HUDEP-2 (cell line): ENCODE measurements at regions not wholly inside any gene's neighbourhood (a gene's known extent, or its start where the extent isn't known, plus 50 kb on each side); places are given as distances from the start of the nearest gene placed in this dataset.
"Not testable (repeated sequence)": the region's sequence is repeated elsewhere in the genome, so short reads cannot be mapped to it uniquely, and the experiment has no call there.

ENCODE experiments used
- DNase-seq, 76 experiments: peaks; one replicate each; lab custom pipeline; 2025; ENCODE audit not compliant: unreplicated experiment in 76 of 76; lab: John Stamatoyannopoulos, UW

DNA sequence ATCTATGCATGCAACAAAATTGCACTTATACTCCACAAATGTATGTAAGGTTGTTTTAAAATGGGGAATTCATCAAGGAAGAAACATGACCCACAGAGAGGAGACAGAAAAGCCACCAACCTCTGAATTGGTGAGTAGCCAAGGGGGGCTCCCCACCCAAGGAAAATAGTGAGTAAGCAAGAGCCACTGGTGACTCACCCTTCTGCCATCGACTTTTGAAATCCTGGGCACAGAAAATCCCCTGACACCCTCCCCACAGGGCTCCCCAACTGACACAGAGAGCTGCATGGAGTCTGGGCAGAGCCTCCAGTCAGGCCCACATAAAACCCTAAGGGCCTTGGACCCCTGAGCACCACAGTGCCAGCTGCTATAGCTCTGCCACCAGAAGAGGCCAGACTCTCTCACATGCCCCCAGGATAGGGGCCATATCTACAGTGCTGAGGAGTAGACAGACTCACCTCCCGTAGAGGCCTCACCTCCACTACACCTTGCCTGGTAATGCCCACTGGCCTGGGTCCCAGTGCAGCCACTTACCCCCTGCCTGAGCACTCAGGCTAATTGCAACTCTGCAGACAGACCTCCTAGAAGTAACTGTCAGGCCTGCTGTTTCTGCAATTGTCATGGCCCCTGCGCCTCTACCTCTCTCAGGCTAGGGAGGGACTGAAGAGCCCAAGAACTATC, 244.7 kb upstream of the WSB1 start:
- no peak for DNase-seq

DNA sequence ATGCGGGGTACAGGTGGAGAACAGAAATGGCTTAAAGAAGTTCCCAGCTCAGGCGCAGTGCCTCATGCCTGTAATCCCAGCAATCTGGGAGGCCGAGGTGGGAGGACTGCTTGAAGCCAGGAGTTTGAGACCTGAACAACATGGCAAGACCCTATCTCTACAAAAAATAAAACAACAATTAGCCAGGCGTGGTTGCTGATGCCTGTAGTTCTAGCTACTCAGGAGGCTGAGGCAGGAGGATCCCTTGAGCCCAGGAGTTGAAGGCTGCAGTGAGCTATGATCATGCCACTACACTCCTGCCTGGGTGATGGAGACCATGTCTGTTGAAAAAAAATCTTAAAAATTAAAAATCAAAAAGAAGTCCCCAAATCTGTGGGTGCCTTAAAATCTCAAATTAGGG, 228.3 kb upstream of the WSB1 start:
- no peak for DNase-seq

DNA sequence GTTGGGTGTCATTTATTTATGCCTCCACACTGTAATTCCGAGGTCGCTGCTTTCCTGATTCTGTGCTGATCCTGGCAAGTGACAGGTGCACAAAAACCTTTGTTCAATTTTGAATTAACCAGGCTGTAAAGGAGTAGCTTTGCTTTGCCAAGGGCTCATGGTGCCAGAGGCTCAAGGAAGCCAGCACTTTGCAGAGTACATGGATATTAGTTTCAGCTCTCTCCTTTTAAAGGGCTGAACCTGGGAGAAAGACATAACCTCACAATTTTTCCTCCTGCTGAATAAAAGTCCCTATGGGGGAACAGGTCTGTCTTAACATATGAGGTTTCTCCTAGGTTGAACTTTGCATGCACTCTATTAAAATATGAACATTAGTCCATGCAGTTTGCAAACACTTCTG, 227.6 kb upstream of the WSB1 start:
- no peak for DNase-seq

DNA sequence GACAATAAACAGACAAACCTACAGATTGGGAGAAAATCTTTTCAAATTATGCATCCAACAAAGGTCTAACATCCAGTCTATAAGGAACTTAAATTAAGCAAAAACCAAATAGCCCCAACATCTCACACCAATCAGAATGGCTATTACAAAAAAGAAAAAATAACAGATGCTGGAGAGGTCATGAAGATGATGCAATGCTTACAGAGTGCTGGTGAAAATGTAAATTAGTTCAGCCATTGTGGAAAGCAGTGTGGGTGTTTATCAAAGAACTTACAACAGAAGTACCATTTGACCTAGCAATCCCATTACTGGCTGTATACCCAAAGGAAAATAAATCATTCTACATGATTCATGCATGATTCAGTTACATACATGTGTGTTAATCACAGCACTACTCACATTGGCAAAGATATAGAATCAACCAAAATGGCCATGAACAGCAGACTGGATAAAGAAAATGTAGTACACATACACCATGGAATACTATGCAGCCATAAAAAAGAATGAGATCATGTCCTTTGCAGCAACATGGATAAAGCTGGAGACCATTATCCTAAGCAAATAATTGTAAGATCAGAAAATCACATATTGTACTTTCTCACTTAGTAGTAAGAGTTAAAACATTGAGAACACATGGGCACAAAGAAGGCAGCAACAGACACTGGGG, 223.9 kb upstream of the WSB1 start:
- DNase-seq = no peak

DNA sequence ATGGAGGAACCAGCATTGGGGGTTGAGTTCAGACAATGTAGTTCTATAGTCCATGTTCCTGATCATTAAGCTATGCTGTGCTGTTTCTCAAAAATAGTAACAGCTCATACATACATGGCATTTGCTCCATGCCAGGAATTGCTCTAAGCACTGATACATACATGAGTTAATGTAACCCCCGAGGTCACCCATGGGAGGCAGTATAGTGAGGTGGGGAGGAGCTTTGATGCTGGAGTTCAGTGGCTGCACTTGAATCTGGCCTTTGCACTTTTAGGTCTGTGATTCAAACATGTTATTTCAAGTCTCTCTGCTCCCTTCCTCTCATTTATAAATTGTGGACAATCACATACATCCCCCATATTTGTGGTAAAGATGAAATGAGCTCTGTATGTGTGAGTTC, 223.1 kb upstream of the WSB1 start:
- no peak for DNase-seq

DNA sequence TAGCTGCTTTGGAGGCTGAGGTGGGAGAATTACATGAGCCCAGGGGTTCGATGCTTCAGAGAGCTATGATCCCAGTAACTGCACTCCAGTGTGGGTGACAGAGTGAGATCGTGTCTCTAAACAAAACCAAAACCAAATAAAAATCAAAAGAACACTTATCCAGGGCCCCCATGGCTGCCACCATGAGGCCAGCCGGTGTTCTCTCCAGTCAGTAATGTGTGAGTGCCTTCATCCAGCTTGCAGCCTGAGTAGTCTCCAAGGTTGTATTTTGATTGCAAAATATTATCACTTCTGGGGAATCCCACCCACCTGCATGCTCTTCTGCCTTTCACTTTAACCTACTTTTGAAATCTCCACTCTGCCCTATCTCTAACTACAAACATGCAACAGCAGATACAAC, 221.0 kb upstream of the WSB1 start:
- DNase-seq = no peak

DNA sequence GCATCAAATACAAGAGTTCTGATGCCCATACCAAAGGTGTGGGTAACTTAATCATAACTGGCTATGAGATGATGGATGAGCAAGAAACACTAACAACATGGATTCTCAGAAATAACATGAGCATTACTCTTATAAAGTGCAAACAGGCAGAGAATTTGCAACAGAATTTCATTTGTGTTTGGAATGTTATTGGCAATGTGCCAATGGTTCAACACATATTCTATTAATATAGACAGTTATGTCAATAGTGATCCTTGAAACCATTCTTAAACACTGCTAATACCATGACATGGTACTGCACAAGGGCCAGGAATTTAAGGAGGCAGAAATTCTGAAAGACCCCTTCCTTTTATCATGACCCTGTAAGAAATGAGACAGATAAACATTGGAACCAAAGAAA, 217.1 kb upstream of the WSB1 start:
- DNase-seq = no peak

DNA sequence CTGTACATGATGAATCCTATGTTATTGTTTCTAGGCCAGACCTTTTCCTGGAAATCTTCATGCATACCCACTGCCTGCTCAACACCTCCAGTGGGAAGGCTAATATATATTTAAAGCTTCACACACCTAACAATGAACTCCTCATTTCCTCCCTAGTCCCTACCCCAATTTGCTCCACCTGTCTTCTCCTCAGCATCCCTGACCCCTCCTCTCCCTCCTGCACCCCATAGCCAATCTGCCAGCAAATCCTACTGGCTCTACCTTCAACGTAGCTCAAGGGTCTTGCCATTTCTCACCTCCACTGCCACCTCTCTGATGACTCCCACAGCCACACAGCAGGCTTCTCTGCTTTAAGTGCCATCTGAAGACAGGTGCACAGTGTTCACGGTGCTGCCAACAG, 215.6 kb upstream of the WSB1 start:
- DNase-seq = no peak

DNA sequence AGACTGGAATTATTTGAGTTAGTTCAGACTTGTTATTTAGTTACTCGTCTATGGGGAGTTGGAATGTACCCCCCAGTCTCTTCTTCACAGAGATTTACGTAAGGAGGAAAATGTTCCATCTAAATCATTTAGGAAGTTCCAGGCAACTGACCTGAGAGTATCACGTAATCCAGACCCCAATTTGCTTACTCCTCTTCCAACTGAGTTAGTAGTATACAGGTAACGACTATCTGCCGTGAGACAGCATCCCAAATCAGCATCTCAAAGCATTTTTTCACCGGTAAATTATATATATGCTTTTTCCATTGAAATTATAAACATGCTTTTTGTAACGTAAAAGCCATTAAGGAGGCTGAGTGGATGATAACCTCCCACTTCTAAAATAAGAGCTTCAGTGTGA, 214.3 kb upstream of the WSB1 start:
- DNase-seq = no peak

DNA sequence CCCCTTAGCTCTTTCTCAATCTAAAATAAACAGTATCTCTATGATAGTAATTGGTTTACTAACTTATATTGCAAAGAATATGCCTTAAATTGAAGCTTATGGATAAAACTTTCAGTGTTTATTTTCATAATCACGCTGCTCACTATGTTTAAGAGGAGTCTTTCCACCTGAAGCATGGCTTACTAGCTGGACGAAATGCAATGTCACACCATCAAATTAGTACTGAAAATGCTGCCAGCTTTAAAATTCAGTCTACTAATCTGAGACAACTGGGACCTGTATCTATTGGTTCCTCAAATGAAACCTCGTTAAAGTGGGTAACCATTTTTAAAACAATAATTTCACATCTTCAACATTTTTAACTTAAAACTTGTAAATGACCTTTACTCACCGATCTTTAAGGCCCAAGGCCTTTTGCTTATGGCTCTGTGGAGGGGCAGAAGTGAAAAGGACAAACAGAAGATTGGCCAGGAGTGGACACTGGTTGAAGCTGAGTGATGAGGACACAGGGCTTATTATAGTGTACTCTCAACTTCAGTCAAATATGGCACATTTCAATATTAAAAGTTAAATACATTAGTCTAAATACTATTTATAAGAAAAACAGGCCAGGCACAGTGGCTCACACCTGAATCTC, 212.8 kb upstream of the WSB1 start:
- no peak for DNase-seq

DNA sequence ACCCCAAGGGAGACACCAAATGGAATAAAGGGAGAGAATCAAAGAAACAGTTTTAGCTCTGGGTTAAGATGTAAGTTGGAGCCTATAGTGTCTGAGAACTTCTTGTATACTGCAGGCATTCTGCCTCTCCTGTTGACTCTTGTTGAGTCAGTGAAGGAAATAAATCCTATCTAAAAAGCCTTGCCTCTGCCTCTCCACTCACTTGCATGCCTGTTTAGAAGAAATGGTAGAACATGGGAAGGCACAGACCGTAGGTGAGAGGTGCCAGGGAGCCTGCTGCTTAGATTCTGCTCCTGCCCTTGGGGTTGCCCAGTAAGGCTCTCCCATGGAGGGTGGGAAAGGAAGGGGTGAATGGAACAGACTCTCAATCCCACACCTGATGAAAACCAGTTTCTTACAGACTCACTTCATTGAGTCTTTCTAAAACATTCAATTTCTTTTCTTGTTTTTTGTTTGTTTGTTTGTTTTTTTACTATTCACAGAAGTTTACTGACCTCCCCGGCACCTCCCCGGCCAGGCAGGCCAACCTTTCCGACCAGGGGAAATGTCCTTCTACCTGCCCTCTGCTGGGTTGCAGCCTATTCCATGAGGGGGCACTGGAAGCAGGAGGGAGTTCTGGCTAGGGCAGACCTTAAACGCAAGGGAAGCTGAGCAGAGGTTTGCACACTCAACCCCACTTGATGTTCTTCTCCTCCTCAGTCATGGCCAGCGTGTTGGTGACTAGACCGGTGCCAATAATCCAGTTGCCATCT, 211.7 kb upstream of the WSB1 start:
- no peak for DNase-seq

DNA sequence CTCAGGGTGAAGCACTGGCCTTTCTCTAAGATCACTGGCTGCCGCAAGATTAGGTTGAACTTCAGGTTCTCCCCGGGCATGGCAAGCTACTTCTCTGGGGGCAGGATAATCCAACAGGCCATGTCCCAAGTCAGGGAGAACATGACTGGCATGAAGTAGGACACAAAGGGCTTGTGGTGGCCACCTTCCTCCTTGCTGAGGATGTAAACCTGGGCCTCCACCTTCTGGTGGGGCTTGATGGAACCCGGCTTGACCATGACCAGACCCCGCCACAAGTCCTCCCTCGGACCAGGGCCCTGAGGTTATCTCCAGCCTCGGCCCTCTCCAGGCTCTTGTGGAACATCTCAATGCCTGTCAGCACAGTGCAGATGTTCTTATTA, 211.1 kb upstream of the WSB1 start:
- DNase-seq = no peak

DNA sequence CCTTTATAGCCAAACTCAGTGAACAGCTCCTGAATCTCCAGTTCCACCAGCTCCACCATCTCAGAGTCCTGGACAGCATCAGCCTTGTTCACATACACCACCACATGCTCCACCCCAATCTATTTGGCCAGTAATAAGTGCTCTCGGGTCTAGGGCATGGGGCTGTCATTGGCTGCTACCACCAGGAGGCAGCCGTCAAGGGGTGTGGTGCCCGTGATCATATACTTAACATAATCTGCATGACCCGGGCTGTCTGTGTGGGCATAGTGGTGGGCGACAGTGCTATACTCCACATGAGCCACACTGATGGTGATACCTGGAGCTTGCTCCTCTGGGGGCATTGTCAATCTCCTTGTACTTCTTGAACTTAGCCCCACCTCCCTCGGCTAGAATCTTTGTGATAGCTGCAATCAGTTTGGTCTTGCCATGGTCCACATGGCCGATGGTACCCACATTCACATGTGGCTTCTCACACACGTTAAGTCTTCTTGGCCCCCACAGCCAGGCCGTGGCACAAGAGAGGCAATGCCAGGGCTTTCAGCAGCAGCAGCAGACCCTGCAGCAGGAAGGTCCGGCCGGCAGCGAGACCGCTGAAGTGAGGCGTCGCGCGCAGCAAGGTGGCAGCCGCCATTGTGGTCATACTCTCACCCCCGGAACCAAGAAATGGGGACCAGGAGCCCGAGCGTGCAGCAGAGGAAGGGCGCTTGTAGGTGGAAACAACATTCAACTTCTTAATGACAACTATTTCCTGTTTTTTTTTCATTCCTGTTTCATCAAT, 210.3 kb upstream of the WSB1 start:
- no peak for DNase-seq

DNA sequence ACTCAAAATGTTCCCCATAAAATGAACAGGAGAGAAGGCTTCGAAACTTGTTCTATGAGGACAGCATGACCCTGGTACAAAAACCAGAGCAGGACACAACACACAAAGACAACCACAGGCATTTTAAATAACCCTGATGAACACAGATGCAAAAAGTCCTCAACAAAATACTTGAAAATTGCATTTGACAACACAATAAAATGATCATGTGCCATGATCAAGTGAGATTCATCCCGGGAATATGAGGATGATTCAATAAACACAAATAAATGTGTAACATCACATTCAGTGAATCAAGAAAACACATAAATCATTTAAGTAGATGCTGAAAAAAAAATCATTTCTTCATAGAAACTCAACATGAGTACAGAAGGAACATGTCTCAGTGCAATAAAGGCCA, 208.4 kb upstream of the WSB1 start:
- DNase-seq = no peak

DNA sequence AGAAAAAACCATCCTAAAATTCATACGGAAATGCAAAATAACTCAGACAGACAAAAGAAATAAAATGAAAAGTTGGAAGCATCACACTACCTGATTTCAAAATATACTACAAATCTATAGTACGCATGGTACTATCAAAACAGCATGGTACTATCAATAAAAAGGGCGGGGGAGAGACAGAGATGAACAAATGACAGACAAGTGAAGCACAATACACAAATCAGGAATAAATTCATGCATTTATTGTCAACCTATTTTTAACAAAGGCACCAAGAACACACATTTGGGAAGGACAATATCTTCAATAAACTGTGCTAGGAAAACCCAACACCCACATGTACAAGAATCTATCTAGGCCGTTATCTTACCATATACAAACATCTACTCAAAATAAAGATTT, 207.4 kb upstream of the WSB1 start:
- no peak for DNase-seq

DNA sequence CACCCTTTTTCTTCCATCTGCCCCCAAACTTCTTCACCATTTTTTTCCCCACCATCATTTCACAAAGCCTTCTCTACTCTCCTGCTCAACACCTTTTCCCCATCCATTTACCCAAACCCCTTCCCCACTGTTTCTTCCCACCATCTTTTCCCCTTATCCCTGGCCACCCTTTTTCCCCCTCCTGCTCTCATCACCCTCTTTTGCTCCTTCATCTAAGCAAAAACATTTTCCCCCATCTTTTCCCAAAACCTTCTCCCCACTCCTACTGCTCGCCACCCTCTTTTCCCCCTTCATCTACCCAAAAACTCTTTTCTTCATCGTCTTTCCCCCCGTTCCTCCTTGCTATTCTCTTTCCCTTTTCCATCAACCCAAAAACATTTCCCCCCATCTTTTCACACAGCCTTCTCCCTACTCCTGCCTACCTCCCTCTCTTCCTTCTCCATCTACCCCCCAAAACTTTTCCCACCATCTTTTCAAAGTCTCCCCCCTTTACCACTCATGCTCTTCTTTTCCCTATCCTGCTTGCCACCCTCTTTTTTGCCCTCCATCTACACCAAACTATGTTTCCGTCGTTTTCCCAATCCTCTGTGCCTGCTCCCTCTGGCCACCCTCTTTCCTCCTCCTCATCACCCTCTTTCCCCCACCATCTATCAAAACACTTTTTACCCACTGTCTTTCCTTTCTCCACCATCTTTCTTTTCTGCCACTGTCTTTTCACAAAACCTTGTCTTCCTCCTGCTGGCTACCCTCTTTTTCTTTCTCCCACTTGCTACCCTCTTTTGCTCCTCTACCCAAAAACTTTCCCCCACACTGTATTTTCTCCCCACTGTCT, 205.8 kb upstream of the WSB1 start:
- DNase-seq = no peak

DNA sequence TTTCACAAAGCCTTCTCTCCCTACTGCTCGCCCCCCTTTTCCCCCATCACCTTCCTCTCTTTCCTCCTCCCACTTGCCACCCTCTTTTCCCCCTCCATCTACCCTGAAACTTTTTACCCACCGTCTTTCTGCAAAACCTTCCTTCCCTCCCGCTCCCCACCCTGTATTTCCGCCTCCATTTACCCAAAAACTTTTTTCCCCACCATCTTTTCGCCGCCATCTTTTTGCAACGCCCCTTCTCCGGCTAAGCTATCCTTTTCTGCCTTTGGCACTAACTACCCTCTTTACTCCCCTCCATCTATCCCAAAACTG, 205.2 kb upstream of the WSB1 start:
- no peak for DNase-seq

DNA sequence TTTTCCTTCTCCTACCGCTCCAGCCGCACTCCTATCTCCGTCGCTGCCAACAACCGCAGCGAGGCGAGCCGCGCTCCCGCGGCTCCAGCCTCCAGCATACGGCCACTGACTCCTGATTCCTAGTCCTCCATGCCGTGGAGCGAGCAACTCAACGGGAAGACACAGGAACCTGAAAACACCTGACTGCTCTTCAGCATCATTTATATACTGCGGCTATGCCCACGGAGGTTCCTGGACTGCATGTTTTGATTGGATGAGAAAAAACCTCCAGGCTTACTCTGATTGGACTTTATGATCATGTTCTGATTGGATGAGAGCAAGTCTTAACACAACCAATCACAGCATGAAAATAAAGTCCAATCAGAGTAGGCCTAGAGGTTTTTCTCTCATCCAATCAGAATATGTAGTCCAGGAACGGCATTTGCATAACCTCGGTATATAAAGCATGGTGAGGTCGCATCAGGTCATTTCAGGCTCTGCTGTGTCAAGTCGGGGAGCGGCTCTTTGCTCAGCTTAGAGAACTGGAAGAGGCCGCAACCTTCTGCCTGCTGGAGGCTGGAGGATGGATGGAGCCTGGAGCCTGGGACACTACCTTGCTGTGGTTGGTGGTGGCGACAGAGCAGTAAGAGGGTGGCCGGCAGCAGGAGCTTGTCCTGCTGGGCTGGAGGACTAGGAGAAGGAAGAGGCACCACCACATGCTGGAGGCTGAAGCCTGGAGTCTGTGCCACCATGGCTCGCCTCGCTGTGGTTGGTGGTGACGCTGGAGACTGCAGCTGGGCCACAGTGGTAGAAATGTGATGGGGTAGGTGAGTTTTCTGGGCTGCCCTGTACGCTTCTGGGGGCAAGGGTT, 204.6 kb upstream of the WSB1 start:
- DNase-seq = not testable (repeated sequence)

DNA sequence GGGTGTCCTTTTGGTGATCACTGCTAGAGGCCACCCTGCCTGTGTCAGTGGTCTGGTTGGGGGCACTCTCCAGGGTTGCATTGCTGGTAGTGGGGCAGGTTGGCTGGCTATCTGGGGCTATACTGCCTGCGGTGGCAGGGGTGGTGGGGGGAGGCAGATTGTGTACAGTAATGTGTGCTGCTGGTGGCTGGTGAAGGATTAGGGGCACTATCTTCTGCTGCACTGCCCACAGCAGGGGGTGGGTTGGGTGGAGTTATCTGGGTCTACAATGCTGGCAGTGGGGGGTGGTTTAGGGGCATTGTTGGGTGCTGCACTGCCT, 204.0 kb upstream of the WSB1 start:
- DNase-seq = no peak
